Activated CD4-positive, alpha-beta T cell treated with anti-CD3 and anti-CD28 coated beads, Interleukin-2, amount 10 ng/mL, durations not matched to agents 7 days and 5 days (primary cell): ENCODE measurements at regions not wholly inside any gene's neighbourhood (a gene's known extent, or its start where the extent isn't known, plus 50 kb on each side); places are given as distances from the start of the nearest gene placed in this dataset.

Source experiments
- CTCF ChIA-PET: fragments of 350-600 bp; sonication (Branson Sonifier 250); formaldehyde crosslinking; loops from one replicate; lab custom pipeline; 2021; ENCODE audit warnings: antibody characterized with exemption; lab: Charles Lee
- POLR2A ChIA-PET: fragments of 350-600 bp; sonication (Branson Sonifier 250); formaldehyde crosslinking; loops from one replicate; lab custom pipeline; 2021; ENCODE audit warnings: antibody characterized with exemption; lab: Charles Lee
- DNase-seq: peaks from one replicate; pipeline ENCODE4 v3.0.0-alpha.2; 2020
- H3K27ac Mint-ChIP-seq: one replicate; pipeline ENCODE4 v1.8.0; 2021; ENCODE audit warnings: mild to moderate bottlenecking, moderate library complexity, mixed read lengths
- H3K27me3 Mint-ChIP-seq: one replicate; pipeline ENCODE4 v1.8.0; 2021; ENCODE audit warnings: mixed read lengths
- H3K36me3 Mint-ChIP-seq: one replicate; pipeline ENCODE4 v1.8.0; 2021; ENCODE audit warnings: low read depth, mixed read lengths
- H3K4me1 Mint-ChIP-seq: one replicate; pipeline ENCODE4 v1.8.0; 2021; ENCODE audit warnings: mixed read lengths
- H3K4me3 Mint-ChIP-seq: one replicate; pipeline ENCODE4 v1.8.0; 2021; ENCODE audit warnings: mild to moderate bottlenecking, moderate library complexity, mixed read lengths
- H3K9me3 Mint-ChIP-seq: one replicate; pipeline ENCODE4 v1.8.0; 2021; ENCODE audit warnings: mixed read lengths

- no peaks in the 10 kb centered on the region for H3K9me3 Mint-ChIP-seq
- no peak for DNase-seq
- no peaks in the 10 kb centered on the region for H3K36me3 Mint-ChIP-seq
- H3K4me3 Mint-ChIP-seq = no peak overlapping the region
- H3K4me1 Mint-ChIP-seq = peaks cover 9% of the 10 kb centered on the region
- POLR2A ChIA-PET = no interaction called here
- CTCF ChIA-PET = no interaction called here
- H3K27me3 Mint-ChIP-seq = no peaks in the 10 kb centered on the region
- H3K27ac Mint-ChIP-seq = no peak overlapping the region
These were observed 178.1 kb downstream of the DDX3Y start for GRCh38 chrY:13082748-13083147.

GRCh38 chrY:13091575-13091974, 186.9 kb downstream of the DDX3Y start:
- CTCF ChIA-PET = no interaction called here
- Mint-ChIP-seq H3K4me3 (no peak overlapping the region), H3K36me3 (no peaks in the 10 kb centered on the region), H3K27ac (no peak overlapping the region), H3K9me3 (peaks cover 2% of the 10 kb centered on the region), H3K27me3 (peaks cover 4% of the 10 kb centered on the region), H3K4me1 (peaks cover 27% of the 10 kb centered on the region)
- POLR2A ChIA-PET = no interaction called here
- no peak for DNase-seq

- ChIA-PET CTCF (no interaction called here), POLR2A (no interaction called here)
- no peak for DNase-seq
- Mint-ChIP-seq H3K4me3 (no peak overlapping the region), H3K27ac (no peak overlapping the region), H3K36me3 (no peaks in the 10 kb centered on the region), H3K9me3 (peaks cover 2% of the 10 kb centered on the region), H3K4me1 (peaks cover 27% of the 10 kb centered on the region), H3K27me3 (peaks cover 4% of the 10 kb centered on the region)
These were observed 188.3 kb downstream of the DDX3Y start for GRCh38 chrY:13092986-13093385.

GRCh38 chrY:13093461-13093860, 188.8 kb downstream of the DDX3Y start:
- POLR2A ChIA-PET = no interaction called here
- DNase-seq = no peak
- H3K27me3 Mint-ChIP-seq = peaks cover 4% of the 10 kb centered on the region
- peaks cover 27% of the 10 kb centered on the region for H3K4me1 Mint-ChIP-seq
- H3K27ac Mint-ChIP-seq = no peak overlapping the region
- H3K4me3 Mint-ChIP-seq = no peak overlapping the region
- H3K36me3 Mint-ChIP-seq = no peaks in the 10 kb centered on the region
- peaks cover 2% of the 10 kb centered on the region for H3K9me3 Mint-ChIP-seq
- CTCF ChIA-PET = no interaction called here

- no peak overlapping the region for H3K4me3 Mint-ChIP-seq
- no peaks in the 10 kb centered on the region for H3K9me3 Mint-ChIP-seq
- peaks cover 27% of the 10 kb centered on the region for H3K4me1 Mint-ChIP-seq
- CTCF ChIA-PET = no interaction called here
- H3K27me3 Mint-ChIP-seq = peaks cover 4% of the 10 kb centered on the region
- H3K27ac Mint-ChIP-seq = peak overlapping the region; percentile 50
- H3K36me3 Mint-ChIP-seq = no peaks in the 10 kb centered on the region
- peak; percentile 26 for DNase-seq
- POLR2A ChIA-PET = no interaction called here
These were observed 189.7 kb downstream of the DDX3Y start for GRCh38 chrY:13094411-13094810.

GRCh38 chrY:13094904-13095600, 190.4 kb downstream of the DDX3Y start:
- H3K27ac Mint-ChIP-seq = no peak overlapping the region

GRCh38 chrY:13126881-13127456, 222.3 kb downstream of the DDX3Y start:
- POLR2A ChIA-PET = no interaction called here
- H3K4me3 Mint-ChIP-seq = no peak overlapping the region
- H3K27ac Mint-ChIP-seq = no peak overlapping the region
- no peaks in the 10 kb centered on the region for H3K9me3 Mint-ChIP-seq
- H3K36me3 Mint-ChIP-seq = no peaks in the 10 kb centered on the region
- CTCF ChIA-PET = no interaction called here
- no peaks in the 10 kb centered on the region for H3K27me3 Mint-ChIP-seq
- no peak for DNase-seq
- H3K4me1 Mint-ChIP-seq = no peaks in the 10 kb centered on the region

More at GRCh38 chrY:13094904-13095600, 190.4 kb downstream of the DDX3Y start:
- Mint-ChIP-seq H3K4me1 (peaks cover 27% of the 10 kb centered on the region), H3K27me3 (peaks cover 4% of the 10 kb centered on the region), H3K36me3 (no peaks in the 10 kb centered on the region), H3K4me3 (no peak overlapping the region), H3K9me3 (no peaks in the 10 kb centered on the region)
- ChIA-PET CTCF (no interaction called here), POLR2A (no interaction called here)
- DNase-seq = no peak

GRCh38 chrY:13127476-13127875, 222.8 kb downstream of the DDX3Y start:
- no peaks in the 10 kb centered on the region for H3K4me1 Mint-ChIP-seq
- H3K9me3 Mint-ChIP-seq = no peaks in the 10 kb centered on the region
- no peak for DNase-seq
- no peaks in the 10 kb centered on the region for H3K36me3 Mint-ChIP-seq
- no peaks in the 10 kb centered on the region for H3K27me3 Mint-ChIP-seq
- H3K4me3 Mint-ChIP-seq = no peak overlapping the region
- H3K27ac Mint-ChIP-seq = no peak overlapping the region
- ChIA-PET CTCF (no interaction called here), POLR2A (no interaction called here)

GRCh38 chrY:13149148-13149547, 244.5 kb downstream of the DDX3Y start:
- Mint-ChIP-seq H3K4me3 (peak overlapping the region; percentile 70), H3K27ac (peak overlapping the region; percentile 63), H3K27me3 (no peaks in the 10 kb centered on the region), H3K36me3 (no peaks in the 10 kb centered on the region), H3K9me3 (no peaks in the 10 kb centered on the region), H3K4me1 (peaks cover 5% of the 10 kb centered on the region)
- ChIA-PET POLR2A (no interaction called here), CTCF (no interaction called here)
- no peak for DNase-seq

- Mint-ChIP-seq H3K9me3 (peaks cover 5% of the 10 kb centered on the region), H3K4me1 (peaks cover 3% of the 10 kb centered on the region), H3K36me3 (no peaks in the 10 kb centered on the region), H3K27ac (no peak overlapping the region), H3K27me3 (no peaks in the 10 kb centered on the region), H3K4me3 (no peak overlapping the region)
- ChIA-PET POLR2A (no interaction called here), CTCF (no interaction called here)
- DNase-seq = no peak
These were observed 263.0 kb downstream of the DDX3Y start for GRCh38 chrY:13167698-13168097.

- H3K27me3 Mint-ChIP-seq = no peaks in the 10 kb centered on the region
- H3K36me3 Mint-ChIP-seq = no peaks in the 10 kb centered on the region
- no peak overlapping the region for H3K27ac Mint-ChIP-seq
- POLR2A ChIA-PET = no interaction called here
- no peak overlapping the region for H3K4me3 Mint-ChIP-seq
- DNase-seq = no peak
- peaks cover 3% of the 10 kb centered on the region for H3K4me1 Mint-ChIP-seq
- CTCF ChIA-PET = no interaction called here
- no peaks in the 10 kb centered on the region for H3K9me3 Mint-ChIP-seq
These were observed 263.6 kb downstream of the DDX3Y start for GRCh38 chrY:13168257-13168656.
